Duodenal mucosa (tissue), 2 donors: ENCODE measurements at regions not wholly inside any gene's neighbourhood (a gene's known extent, or its start where the extent isn't known, plus 50 kb on each side); places are given as distances from the start of the nearest gene placed in this dataset.
"Not testable (repeated sequence)": the region's sequence is repeated elsewhere in the genome, so short reads cannot be mapped to it uniquely, and the experiment has no call there.

Experiments used
- H3K27ac ChIP-seq: one replicate; pipeline ENCODE4 v1.7.0; 2013; ENCODE audit warnings: low read depth, low read length
- H3K27me3 ChIP-seq, 2 donors: one replicate each; pipeline ENCODE4 v1.7.0; 2013; ENCODE audit warnings: low read length in 2 of 2, control low read depth in 1 of 2; ENCODE audit not compliant: insufficient read depth in 2 of 2, control insufficient read depth in 1 of 2
- H3K36me3 ChIP-seq, 2 donors: one replicate each; pipeline ENCODE4 v1.7.0; 2013; ENCODE audit warnings: low read length in 2 of 2, control low read depth in 1 of 2; ENCODE audit not compliant: insufficient read depth in 2 of 2, control insufficient read depth in 1 of 2
- H3K4me1 ChIP-seq, 2 donors: one replicate each; pipeline ENCODE4 v1.7.0; 2013; ENCODE audit warnings: low read length in 2 of 2, control low read depth in 1 of 2; ENCODE audit not compliant: insufficient read depth in 2 of 2, control insufficient read depth in 1 of 2
- H3K4me3 ChIP-seq, 2 donors: one replicate each; pipeline ENCODE4 v1.7.0; 2013; ENCODE audit warnings: low read length in 2 of 2, low read depth in 1 of 2
- H3K9ac ChIP-seq, 2 donors: one replicate each; pipeline ENCODE4 v1.7.0; 2013; ENCODE audit warnings: low read length in 2 of 2, low read depth in 1 of 2
- H3K9me3 ChIP-seq, 2 donors: one replicate each; pipeline ENCODE4 v1.7.0; 2013; ENCODE audit warnings: low read length in 2 of 2, control low read depth in 1 of 2; ENCODE audit not compliant: control insufficient read depth in 1 of 2

DNA sequence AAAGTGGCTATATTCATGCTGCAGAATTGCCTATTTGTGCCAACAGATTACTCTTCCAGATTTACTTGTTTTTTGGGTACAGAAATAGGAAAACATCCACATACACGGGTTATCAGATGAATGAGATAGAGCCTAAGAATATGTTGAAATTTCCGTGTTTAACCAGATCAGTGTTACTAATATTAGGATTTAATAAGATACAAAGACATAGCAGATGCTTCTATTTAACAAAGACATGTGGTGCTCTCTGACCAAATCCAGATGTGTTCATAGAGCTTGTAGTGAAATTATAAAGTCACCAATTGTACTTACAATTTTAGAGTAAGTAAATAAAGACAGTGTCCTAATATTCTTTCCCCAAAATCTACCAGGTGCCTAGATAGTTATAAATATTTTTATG is 208.0 kb downstream of the CASP12 start:
- no peaks in the 10 kb centered on the region for H3K9me3 ChIP-seq
- H3K4me1 ChIP-seq: peaks cover 0 to 6% of the 10 kb centered on the region in 2 donors
- no peaks in the 10 kb centered on the region for H3K27me3 ChIP-seq
- no peak overlapping the region for H3K9ac ChIP-seq
- H3K36me3 ChIP-seq: no peaks in the 10 kb centered on the region
- H3K27ac ChIP-seq: no peak overlapping the region
- H3K4me3 ChIP-seq: no peak overlapping the region

DNA sequence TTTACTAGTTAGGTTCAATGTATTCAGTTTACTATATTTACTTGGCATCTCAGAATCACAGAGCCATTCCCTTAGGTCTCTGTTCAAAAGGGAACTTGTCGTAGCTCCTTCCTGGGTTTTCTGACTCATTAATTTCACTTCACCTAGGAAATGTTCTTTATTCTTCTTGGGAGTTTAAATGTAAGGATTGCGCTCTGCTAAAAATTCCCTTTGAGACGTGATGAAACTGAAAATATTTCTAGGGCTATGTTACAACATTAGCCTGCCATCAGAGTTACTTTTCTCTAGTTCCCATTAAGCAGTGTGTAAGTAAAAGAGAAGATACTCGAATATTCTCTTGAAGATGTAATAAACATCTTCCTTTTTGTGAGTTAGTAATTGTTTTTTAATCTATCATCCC is 209.5 kb downstream of the CASP12 start:
- Histone ChIP-seq H3K9me3 (no peaks in the 10 kb centered on the region), H3K4me1 (no peaks in the 10 kb centered on the region), H3K27ac (no peak overlapping the region), H3K27me3 (no peaks in the 10 kb centered on the region), H3K9ac (no peak overlapping the region), H3K36me3 (no peaks in the 10 kb centered on the region), H3K4me3 (no peak overlapping the region)

DNA sequence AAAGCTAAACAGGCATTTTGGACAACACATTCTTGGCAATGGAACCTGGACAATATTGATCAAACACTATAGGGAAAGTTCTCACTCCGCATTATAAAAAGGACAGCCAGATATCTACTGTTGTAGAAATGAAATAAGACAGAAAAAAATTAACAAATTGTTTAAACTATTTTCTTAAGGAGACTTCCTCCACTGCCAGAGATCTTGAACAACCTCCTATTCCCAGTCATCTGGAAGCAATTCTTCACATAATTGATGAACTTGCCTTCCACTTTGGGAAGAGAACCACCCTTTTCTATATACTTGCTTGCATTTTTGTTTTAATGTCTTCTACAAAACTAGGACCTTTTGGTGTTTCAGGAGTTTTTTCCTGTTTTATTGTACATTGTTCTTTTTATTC is 216.1 kb downstream of the CASP12 start:
- no peaks in the 10 kb centered on the region for H3K27me3 ChIP-seq
- no peak overlapping the region for H3K27ac ChIP-seq
- H3K4me3 ChIP-seq: no peak overlapping the region
- no peaks in the 10 kb centered on the region for H3K9me3 ChIP-seq
- H3K36me3 ChIP-seq: no peaks in the 10 kb centered on the region
- H3K4me1 ChIP-seq: no peaks in the 10 kb centered on the region
- no peak overlapping the region for H3K9ac ChIP-seq

DNA sequence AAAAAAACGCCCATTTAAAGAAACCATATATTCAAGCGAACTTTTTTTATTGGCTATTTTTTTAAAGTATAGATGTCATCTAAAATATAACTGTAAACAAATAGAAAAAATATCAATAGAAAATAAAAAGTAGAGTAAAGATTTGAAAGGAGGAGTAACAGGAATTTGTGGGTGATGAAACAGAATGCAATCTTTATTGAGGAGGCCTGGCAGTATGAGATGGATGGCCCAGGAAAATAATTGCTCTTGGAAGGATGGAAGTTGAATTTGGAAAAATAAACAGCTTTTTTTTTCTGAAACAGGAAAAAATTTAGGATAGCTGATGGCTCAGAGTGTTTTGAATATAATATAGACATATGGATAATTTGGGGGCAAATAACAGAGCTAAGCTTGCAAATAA is 219.0 kb downstream of the CASP12 start:
- Histone ChIP-seq H3K27ac (no peak overlapping the region), H3K4me3 (no peak overlapping the region), H3K36me3 (no peaks in the 10 kb centered on the region), H3K9ac (no peak overlapping the region), H3K9me3 (no peaks in the 10 kb centered on the region), H3K27me3 (no peaks in the 10 kb centered on the region), H3K4me1 (no peaks in the 10 kb centered on the region)

DNA sequence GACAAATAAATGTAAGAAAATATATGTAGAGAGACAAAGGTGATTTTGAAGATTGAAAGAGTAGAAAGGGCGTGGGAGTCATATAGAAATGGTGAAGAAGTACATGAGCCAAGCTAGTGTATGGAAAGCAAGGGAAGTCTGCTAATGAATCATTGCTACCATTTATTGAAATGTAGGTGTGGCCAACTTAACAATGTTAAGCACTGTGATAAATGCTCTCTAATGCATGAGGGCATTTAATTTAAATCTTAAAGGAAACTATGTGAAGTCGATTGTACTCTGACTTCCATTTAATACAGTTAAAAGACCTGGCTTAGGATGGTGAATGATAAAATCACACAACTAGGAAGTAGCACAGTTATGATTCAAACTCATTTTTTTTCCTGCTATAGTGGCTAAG is 219.9 kb downstream of the CASP12 start:
- Histone ChIP-seq H3K9ac (no peak overlapping the region), H3K4me3 (no peak overlapping the region), H3K36me3 (no peaks in the 10 kb centered on the region), H3K27ac (no peak overlapping the region), H3K27me3 (no peaks in the 10 kb centered on the region), H3K9me3 (no peaks in the 10 kb centered on the region), H3K4me1 (no peaks in the 10 kb centered on the region)

DNA sequence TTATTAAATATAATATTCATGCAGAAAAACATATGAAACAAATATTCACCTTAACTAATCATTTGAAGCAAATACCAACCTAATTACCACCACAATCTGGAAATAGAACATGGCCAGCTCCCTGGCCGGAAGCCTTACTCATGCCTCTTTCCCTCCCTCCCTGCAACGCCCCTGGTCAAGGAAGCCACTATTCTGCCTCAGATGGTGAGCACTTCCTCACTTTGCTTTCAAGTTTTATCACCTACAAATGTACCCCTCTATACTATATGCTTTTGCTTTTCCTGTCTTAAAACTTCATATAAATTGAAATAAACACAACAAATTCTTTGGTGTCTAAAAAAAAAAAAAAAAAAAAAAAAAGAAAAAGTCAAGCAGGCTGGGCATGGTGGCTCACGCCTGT is 221.2 kb downstream of the CASP12 start:
- not testable (repeated sequence) for H3K27me3 ChIP-seq, H3K27ac ChIP-seq, H3K4me1 ChIP-seq, H3K9ac ChIP-seq, H3K36me3 ChIP-seq, H3K4me3 ChIP-seq, H3K9me3 ChIP-seq

DNA sequence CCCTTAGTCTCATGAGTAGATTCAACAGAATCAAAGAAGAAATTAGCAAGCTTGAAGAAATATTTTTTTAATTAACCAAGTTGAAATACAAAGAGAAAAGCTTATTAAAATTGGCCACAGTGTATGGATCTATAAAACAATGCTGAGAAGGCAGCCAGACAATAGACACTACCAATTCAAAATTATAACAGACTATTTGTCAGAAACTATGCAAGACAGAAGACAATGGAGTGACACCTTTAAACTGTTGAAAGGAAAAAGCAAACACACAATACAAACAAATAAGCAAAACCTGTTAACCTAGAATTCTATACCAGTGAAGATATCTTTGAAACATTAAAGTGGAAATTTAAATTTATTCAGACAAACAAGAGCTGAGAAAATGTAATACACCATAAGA is 225.4 kb downstream of the CASP12 start:
- Histone ChIP-seq H3K27ac (no peak overlapping the region), H3K27me3 (no peaks in the 10 kb centered on the region), H3K36me3 (no peaks in the 10 kb centered on the region), H3K9me3 (no peaks in the 10 kb centered on the region), H3K4me1 (no peaks in the 10 kb centered on the region), H3K4me3 (no peak overlapping the region), H3K9ac (no peak overlapping the region)

DNA sequence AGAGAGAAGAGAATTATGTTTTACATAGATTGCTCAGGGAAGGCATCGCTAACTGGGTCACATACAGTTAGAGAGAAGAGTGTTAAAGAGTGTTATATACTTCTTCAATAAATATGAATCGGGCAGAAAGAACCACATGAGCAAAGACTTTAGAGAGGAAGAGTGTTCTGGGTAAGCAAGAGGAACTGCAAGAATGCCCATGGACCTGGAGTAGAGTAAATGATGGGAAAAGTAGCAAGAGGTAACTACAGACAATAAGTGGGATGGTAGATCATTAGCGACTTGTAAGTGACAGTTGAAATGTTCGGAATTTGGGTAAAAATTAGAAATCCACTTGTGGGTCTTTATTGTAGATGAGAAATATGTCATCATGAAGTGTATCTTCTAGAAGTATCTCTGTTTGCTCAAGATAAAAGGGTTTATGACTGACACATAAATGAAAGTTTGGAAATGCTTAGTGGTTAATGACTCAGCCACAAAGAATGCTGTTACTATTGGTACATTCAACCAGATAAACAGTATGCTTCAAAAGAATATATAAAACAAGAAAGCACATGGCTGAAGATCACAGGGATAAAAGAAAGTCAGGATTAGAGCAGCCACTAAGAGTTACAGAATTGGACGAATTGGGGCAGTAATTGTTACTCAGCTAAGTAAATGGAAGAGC is 229.3 kb downstream of the CASP12 start:
- Histone ChIP-seq H3K27ac (no peak overlapping the region), H3K4me3 (no peak overlapping the region), H3K4me1 (no peaks in the 10 kb centered on the region), H3K9me3 (no peaks in the 10 kb centered on the region), H3K36me3 (no peaks in the 10 kb centered on the region), H3K27me3 (no peaks in the 10 kb centered on the region), H3K9ac (no peak overlapping the region)

DNA sequence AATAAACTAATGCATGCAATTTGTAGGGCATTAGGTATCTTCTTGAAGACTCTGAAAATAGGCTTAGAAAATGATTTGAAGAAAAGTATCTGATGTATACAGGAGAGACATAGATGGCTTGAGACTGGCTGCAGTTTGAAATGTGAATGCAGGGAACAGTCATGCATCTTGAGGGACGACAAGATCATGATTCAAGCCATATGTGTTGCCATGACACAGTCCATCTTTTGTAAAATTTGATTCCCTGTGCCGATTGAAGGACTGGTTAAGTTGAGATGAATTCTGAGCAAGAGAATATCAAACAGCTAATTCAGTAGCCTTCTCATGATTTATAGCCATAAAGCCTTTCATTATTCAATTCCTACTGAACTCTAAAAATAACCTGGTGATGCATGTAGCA is 231.6 kb downstream of the CASP12 start:
- H3K4me3 ChIP-seq: no peak overlapping the region

DNA sequence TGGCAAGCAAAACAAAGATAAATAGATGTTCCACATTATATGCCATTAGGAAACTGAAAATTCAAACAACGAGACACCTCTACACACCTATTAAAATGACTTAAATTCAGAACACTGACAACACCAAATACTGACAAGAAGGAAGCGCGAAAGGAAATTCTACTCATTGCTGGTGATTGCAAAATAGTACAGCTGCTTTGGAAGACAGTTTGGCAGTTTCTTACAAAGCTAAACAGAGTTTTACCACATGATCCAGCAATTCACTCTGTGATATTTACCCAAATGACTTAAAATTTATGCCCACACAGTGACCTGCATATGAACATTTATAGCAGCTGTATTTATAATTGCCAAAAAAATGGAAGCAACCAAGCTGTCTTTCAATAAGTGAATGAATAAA is 232.6 kb downstream of the CASP12 start:
- H3K36me3 ChIP-seq: no peaks in the 10 kb centered on the region
- no peak overlapping the region for H3K27ac ChIP-seq
- H3K9ac ChIP-seq: no peak overlapping the region

More for the DNA sequence above, 231.6 kb downstream of the CASP12 start:
- Histone ChIP-seq H3K27me3 (no peaks in the 10 kb centered on the region), H3K9ac (no peak overlapping the region), H3K27ac (no peak overlapping the region), H3K36me3 (no peaks in the 10 kb centered on the region), H3K4me1 (no peaks in the 10 kb centered on the region), H3K9me3 (no peaks in the 10 kb centered on the region)

More for the DNA sequence above, 232.6 kb downstream of the CASP12 start:
- no peaks in the 10 kb centered on the region for H3K9me3 ChIP-seq
- no peak overlapping the region for H3K4me3 ChIP-seq
- no peaks in the 10 kb centered on the region for H3K27me3 ChIP-seq
- H3K4me1 ChIP-seq: no peaks in the 10 kb centered on the region
